ENCODE measurements at regions not wholly inside any gene's neighbourhood (a gene's known extent, or its start where the extent isn't known, plus 50 kb on each side); places are given as distances from the start of the nearest gene placed in this dataset.

GRCh38 chr11:70535191-70535971, 137.1 kb downstream of the CTTN start:
- DNase-seq (ENCODE audit: low spot score) = no peak

GRCh38 chr11:70536051-70536877, 137.9 kb downstream of the CTTN start:
- no peak for DNase-seq (ENCODE audit: low spot score)

- no peak for DNase-seq (ENCODE audit: low spot score)
These were observed 139.5 kb downstream of the CTTN start for GRCh38 chr11:70537576-70538571.

- no peak for DNase-seq (ENCODE audit: low spot score)
These were observed 140.5 kb downstream of the CTTN start for GRCh38 chr11:70538641-70539359.

GRCh38 chr11:70539360-70540095, 141.2 kb downstream of the CTTN start:
- DNase-seq (ENCODE audit: low spot score) = no peak

GRCh38 chr11:70540196-70540595, 141.9 kb downstream of the CTTN start:
- DNase-seq (ENCODE audit: low spot score) = no peak

GRCh38 chr11:70541176-70541575, 142.8 kb downstream of the CTTN start:
- DNase-seq (ENCODE audit: low spot score) = no peak

- no peak for DNase-seq (ENCODE audit: low spot score)
These were observed 143.4 kb downstream of the CTTN start for GRCh38 chr11:70541699-70542098.

GRCh38 chr11:70542406-70542805, 144.1 kb downstream of the CTTN start:
- DNase-seq (ENCODE audit: low spot score) = no peak

GRCh38 chr11:70542811-70543210, 144.5 kb downstream of the CTTN start:
- DNase-seq (ENCODE audit: low spot score) = no peak

GRCh38 chr11:70543611-70544010, 145.3 kb downstream of the CTTN start:
- no peak for DNase-seq (ENCODE audit: low spot score)

GRCh38 chr11:70544067-70544773, 145.9 kb downstream of the CTTN start:
- no peak for DNase-seq (ENCODE audit: low spot score)

GRCh38 chr11:70544774-70545609, 146.7 kb downstream of the CTTN start:
- DNase-seq (ENCODE audit: low spot score) = no peak

GRCh38 chr11:70545610-70545912, 147.2 kb downstream of the CTTN start:
- no peak for DNase-seq (ENCODE audit: low spot score)

GRCh38 chr11:70546191-70546940, 148.0 kb downstream of the CTTN start:
- DNase-seq (ENCODE audit: low spot score) = no peak

- no peak for DNase-seq (ENCODE audit: low spot score)
These were observed 149.1 kb downstream of the CTTN start for GRCh38 chr11:70547386-70547785.

GRCh38 chr11:70547821-70548670, 149.7 kb downstream of the CTTN start:
- peak; percentile 67 for DNase-seq (ENCODE audit: low spot score)
